ENCODE measurements at regions not wholly inside any gene's neighbourhood (a gene's known extent, or its start where the extent isn't known, plus 50 kb on each side); places are given as distances from the start of the nearest gene placed in this dataset.
"Not testable (repeated sequence)": the region's sequence is repeated elsewhere in the genome, so short reads cannot be mapped to it uniquely, and the experiment has no call there.

- DNase-seq (no peak), ATAC-seq (no peak)
- no peaks in the 10 kb centered on the region for H3K27me3 ChIP-seq (ENCODE audit: control insufficient read depth, insufficient read depth, low read length)
- H3K36me3 ChIP-seq (ENCODE audit: control insufficient read depth, insufficient read depth, low read length), result no peaks in the 10 kb centered on the region
- Mint-ChIP-seq H3K27me3 (ENCODE audit: low read depth in 2 of 2) (no peaks in the 10 kb centered on the region), H3K4me3 (no peak overlapping the region), H3K36me3 (no peaks in the 10 kb centered on the region), H3K4me1 (no peaks in the 10 kb centered on the region), H3K27ac (no peak overlapping the region), H3K9me3 (peaks cover 4 to 11% of the 10 kb centered on the region in 2 donors)
- H3K9me3 ChIP-seq (ENCODE audit: control insufficient read depth, insufficient read depth, low read length), result no peaks in the 10 kb centered on the region
- H3K4me1 ChIP-seq (ENCODE audit: control insufficient read depth, insufficient read depth, low read length), result no peaks in the 10 kb centered on the region
- intact Hi-C loops (cut with micrococcal nuclease), result no loop called here
- WGBS (ENCODE audit: insufficient coverage), result 69% methylated on average over 2 of the region's 2 CpGs
- H3K4me3 ChIP-seq (ENCODE audit: low read length), result no peak overlapping the region
- no peak overlapping the region for H3K27ac ChIP-seq (ENCODE audit: low read length)
- no peak for TF ChIP-seq CTCF (IDR thresholded peaks at IDR 0.05)
Measured at GRCh38 chr11:90614318-90614717, 391.5 kb upstream of the CHORDC1 start.

GRCh38 chr11:90613037-90613436 lies 390.2 kb upstream of the CHORDC1 start:
- H3K27ac Mint-ChIP-seq; H3K27me3 Mint-ChIP-seq (ENCODE audit: low read depth in 2 of 2); DNase-seq; H3K4me3 ChIP-seq (ENCODE audit: low read length); H3K27me3 ChIP-seq (ENCODE audit: control insufficient read depth, insufficient read depth, low read length); H3K4me3 Mint-ChIP-seq; H3K27ac ChIP-seq (ENCODE audit: low read length); H3K9me3 ChIP-seq (ENCODE audit: control insufficient read depth, insufficient read depth, low read length); H3K4me1 ChIP-seq (ENCODE audit: control insufficient read depth, insufficient read depth, low read length); H3K36me3 Mint-ChIP-seq; H3K4me1 Mint-ChIP-seq; H3K36me3 ChIP-seq (ENCODE audit: control insufficient read depth, insufficient read depth, low read length); intact Hi-C loops (cut with micrococcal nuclease); ATAC-seq: not testable (repeated sequence)
- H3K9me3 Mint-ChIP-seq, result peaks cover 7 to 15% of the 10 kb centered on the region in 2 donors
- 60% methylated on average over 3 of the region's 4 CpGs for WGBS (ENCODE audit: insufficient coverage)

- ATAC-seq, result no peak
- H3K27me3 ChIP-seq (ENCODE audit: control insufficient read depth, insufficient read depth, low read length), result no peaks in the 10 kb centered on the region
- no peaks in the 10 kb centered on the region for H3K4me1 ChIP-seq (ENCODE audit: control insufficient read depth, insufficient read depth, low read length)
- H3K27ac Mint-ChIP-seq, result no peak overlapping the region
- WGBS (ENCODE audit: insufficient coverage), result no CpG with 5 or more reads among the region's 1 CpG
- no peak for TF ChIP-seq CTCF (IDR thresholded peaks at IDR 0.05)
- no peak overlapping the region for H3K4me3 Mint-ChIP-seq
- H3K9me3 Mint-ChIP-seq, result peaks cover 13 to 14% of the 10 kb centered on the region in 2 donors
- no peaks in the 10 kb centered on the region for H3K36me3 ChIP-seq (ENCODE audit: control insufficient read depth, insufficient read depth, low read length)
- H3K4me1 Mint-ChIP-seq, result no peaks in the 10 kb centered on the region
- H3K36me3 Mint-ChIP-seq, result no peaks in the 10 kb centered on the region
- no peak overlapping the region for H3K4me3 ChIP-seq (ENCODE audit: low read length)
- H3K9me3 ChIP-seq (ENCODE audit: control insufficient read depth, insufficient read depth, low read length), result peaks cover 3% of the 10 kb centered on the region
- no peak for DNase-seq
- no peak overlapping the region for H3K27ac ChIP-seq (ENCODE audit: low read length)
- intact Hi-C loops (cut with micrococcal nuclease), result no loop called here
- no peaks in the 10 kb centered on the region for H3K27me3 Mint-ChIP-seq (ENCODE audit: low read depth in 2 of 2)
Measured at GRCh38 chr11:90606721-90607120, 383.9 kb upstream of the CHORDC1 start.

GRCh38 chr11:90601261-90601660 lies 378.4 kb upstream of the CHORDC1 start:
- H3K4me3 Mint-ChIP-seq, result no peak overlapping the region
- H3K27ac ChIP-seq (ENCODE audit: low read length), result no peak overlapping the region
- H3K36me3 ChIP-seq (ENCODE audit: control insufficient read depth, insufficient read depth, low read length), result no peaks in the 10 kb centered on the region
- H3K27me3 Mint-ChIP-seq (ENCODE audit: low read depth in 2 of 2), result no peaks in the 10 kb centered on the region
- H3K4me3 ChIP-seq (ENCODE audit: low read length), result no peak overlapping the region
- intact Hi-C loops (cut with micrococcal nuclease), result no loop called here
- 85% methylated on average over 1 of the region's 1 CpG for WGBS (ENCODE audit: insufficient coverage)
- no peak overlapping the region for H3K27ac Mint-ChIP-seq
- DNase-seq (no peak), ATAC-seq (no peak)
- H3K27me3 ChIP-seq (ENCODE audit: control insufficient read depth, insufficient read depth, low read length), result no peaks in the 10 kb centered on the region
- peaks cover 6 to 13% of the 10 kb centered on the region in 2 donors for H3K9me3 Mint-ChIP-seq
- peaks cover 8% of the 10 kb centered on the region for H3K36me3 Mint-ChIP-seq
- TF ChIP-seq CTCF (IDR thresholded peaks at IDR 0.05), result no peak
- no peaks in the 10 kb centered on the region for H3K4me1 ChIP-seq (ENCODE audit: control insufficient read depth, insufficient read depth, low read length)
- H3K9me3 ChIP-seq (ENCODE audit: control insufficient read depth, insufficient read depth, low read length), result peaks cover 3% of the 10 kb centered on the region
- H3K4me1 Mint-ChIP-seq, result no peaks in the 10 kb centered on the region

All from natural killer cell (primary cell).